Stromal cell of bone marrow (primary cell): ENCODE measurements at regions not wholly inside any gene's neighbourhood (a gene's known extent, or its start where the extent isn't known, plus 50 kb on each side); places are given as distances from the start of the nearest gene placed in this dataset.

Experiments
- DNase-seq: peaks from one replicate; pipeline ENCODE4 v3.0.0-alpha.2; 2012; ENCODE audit warnings: low read depth

DNA sequence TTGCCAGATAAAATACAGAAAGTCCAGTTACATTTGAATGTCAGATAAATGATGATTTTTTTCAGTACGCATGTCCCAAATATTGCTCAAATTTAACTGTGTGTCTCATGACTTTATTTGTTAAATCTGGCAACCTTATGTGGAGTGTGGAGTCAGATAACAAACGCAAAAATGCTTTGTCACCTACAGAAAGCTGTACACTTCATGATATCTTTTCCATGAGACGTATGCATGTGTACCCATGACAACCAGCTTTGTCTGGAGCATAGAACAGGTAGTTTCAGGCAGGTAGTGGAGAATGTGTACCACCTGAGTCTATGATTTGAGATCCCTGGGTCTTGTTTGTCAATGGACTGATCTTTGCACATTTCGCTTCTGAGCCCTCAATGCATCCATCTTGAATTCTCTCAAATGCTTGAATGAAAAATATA is 105.5 kb upstream of the CPEB4 start:
- no peak for DNase-seq

DNA sequence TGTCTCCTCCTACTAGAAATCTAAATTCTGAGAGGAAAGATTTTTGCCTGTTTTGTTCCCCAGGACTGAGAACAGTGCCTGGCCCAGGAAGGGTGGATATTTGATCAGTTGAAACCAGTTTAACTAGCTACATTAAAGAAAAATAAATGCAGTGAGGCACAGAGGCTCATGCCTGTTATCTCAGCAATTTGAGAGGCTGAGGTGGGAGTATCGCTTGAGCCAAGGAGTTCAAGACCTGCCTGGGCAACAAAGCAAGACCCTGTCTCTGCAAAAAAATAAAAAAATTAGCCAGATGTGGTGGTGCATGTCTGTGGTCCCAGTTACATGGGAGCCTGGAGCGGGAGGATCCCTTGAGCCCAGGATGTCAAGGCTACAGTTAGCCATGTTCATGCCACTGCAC is 104.8 kb upstream of the CPEB4 start:
- DNase-seq, result no peak

DNA sequence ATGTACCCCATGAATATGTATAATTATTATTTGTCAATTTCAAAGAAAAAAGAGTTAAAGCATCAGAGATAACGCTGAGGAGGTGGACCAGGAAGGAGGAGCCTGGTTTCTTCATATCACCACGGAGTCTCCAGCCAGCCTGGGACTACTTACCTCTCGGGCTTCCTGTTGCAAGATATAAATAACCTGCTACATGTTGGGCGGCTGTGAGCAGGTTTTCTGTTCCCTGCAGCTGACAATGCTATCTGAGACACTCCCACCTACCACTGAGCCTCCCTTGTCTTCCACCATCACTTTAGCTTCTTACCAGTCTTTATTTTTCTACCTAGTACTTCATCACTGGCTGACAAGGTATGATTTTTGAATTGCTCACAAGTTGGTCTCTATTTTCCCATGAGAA is 102.7 kb upstream of the CPEB4 start:
- DNase-seq, result no peak

DNA sequence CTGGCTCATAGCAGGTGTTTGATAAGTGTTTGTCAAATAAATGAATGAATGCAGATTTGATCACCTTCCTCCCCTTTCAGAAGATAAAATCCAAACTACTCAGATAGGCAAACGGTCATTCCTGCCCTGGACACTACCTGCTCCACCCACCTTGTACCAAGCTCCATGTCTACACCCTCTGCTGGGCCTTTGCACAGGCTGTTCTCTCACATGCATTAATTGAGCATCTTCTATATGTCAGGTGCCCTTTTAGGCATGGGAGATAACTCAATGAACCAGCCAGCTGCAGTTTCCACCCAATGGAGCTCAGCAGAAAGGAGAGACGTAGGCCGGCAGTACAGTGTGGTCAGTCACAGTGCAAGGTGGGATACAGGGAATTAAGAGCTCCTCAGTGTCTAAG is 102.3 kb upstream of the CPEB4 start:
- no peak for DNase-seq

DNA sequence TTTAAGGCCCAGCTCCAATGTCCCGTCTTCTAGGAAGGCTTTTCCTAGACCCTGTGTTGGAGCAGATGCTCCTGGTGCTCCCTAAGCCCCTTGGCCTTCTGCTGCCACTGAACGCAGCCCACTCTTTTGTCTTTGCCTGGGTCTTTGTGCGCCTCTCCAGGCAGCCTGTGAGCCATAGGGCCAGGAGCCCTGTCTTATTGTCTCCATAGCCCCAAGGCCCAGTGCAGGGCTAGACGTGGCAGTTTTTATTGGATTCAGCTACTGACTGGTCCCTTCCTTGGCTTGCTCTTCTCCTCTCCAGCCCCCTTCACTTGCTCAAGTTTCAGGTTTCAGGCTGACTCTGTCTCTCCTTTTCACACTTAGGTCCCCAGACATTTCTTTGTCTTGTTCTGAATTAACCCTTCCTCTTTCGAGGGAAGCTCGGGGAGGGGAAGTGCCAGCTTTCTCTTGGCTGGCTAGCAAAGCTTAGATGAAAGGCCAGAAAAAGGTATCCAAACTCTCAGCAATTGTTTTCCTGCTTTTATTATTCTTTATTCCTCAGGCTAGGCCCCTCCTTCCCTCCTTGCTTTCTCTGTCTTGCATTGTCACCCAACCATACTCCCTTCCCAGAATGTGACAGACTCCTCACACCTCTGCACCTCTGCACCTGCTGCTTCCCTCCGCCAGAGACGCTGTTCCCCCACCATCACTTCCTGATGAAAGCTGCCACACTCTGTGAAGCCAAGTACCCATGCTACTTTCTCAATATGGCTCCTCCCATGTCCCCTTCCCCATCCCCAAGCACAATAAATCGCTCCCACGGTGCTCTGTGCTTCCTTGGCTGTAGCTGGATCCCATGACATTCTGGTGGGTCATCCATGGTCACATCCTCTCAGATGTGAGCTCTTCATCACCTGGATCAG is 101.6 kb upstream of the CPEB4 start:
- DNase-seq, result no peak

DNA sequence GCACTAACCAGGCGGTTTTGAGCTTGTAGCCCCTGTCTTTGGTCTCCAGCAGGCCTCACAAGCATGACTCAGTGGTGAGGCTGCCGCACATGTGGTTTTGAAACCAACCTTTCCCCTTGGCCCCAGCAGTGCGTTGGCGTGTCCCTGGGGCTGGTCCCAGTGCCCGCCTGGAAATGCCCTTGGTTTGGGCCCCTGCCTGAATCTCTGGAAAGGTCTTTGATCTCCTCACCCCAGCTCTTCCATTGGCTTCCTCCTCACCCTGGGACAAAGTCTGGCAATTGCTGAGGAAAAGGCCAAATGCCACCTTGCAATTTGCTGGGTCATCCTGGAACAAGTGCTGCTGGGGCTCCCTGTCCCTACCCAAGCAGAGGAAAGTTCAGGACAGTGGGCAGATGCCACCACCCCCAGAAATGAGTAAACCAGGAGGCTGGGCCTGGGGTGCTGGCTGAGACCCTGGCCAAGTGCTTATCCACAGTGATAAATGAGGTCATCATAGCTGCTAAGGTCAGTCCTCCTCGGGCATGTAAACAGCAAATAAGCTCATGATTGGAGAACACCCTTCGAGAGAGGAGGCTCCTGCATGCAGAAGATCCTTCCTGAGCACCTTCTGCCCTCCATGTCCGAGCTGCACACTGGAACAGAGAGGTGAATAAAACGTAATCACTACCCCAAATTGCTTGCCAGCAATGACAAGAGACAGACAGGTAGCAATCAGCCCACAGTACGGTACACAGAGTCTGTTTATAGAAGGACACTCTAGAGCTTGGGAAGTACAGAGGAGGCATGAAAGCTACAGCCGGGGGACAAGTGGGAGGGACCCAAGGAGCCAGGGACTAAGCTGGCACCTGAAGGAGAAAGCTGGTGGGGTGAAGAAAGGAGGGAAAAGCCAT is 98.9 kb upstream of the CPEB4 start:
- peak; percentile 78 for DNase-seq

DNA sequence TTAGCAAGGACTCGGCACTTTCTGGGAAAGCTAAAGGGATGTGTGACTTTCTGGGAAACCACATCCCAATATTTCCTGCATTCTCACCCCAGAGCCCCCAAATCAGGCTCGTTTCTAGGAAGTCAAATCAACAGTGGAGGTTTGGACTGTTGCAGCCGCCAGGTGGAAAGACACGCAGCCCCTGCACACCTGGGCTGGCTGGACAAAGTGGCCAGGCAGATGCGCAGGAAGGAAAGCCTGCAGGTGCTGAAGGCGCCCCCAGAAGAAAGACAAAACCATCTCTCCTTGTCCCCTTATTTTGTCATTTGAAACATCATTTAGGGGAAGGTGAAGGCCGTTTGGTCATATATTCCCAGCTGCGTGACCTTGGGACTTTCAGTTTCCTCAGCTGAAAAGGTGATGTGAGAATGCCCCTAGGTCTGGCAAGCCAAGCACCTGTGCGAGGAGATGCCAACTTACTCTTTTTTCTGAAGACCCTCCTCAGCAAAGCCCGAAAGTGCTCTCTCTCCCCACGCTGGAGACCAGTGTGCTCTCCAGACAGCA is 97.9 kb upstream of the CPEB4 start:
- no peak for DNase-seq

DNA sequence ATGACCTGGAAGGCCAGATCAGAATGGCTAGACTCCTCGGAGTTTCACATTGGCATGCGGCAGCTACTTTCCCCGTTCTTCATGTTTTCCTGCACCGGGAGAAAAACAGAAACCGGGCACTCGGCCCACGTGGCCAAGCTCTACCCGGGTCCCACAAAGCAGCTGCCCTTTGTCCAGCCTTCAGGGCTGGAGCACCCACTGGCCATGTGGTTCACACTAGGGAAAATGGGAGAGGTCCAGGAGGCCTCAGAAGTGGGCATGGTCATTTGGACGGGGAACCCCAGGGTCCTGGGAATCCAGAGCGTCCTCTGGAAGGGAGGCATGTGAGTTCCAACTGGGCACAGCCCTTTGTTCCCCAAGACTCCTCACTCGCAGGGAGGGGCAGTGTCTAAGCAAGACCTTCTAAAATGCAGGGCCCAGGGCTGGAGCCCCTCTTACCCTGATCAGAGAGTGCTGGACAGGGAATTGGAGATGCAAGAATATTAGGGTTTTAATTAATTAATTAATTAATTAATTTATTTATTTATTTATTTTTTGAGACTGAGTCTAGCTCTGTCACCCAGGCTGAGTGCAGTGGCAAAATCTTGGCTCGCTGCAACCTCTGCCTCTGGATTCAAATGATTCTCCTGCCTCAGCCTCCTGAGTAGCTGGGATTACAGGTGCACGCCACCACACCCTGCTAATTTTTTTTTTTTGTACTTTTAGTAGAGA is 97.2 kb upstream of the CPEB4 start:
- DNase-seq, result no peak

DNA sequence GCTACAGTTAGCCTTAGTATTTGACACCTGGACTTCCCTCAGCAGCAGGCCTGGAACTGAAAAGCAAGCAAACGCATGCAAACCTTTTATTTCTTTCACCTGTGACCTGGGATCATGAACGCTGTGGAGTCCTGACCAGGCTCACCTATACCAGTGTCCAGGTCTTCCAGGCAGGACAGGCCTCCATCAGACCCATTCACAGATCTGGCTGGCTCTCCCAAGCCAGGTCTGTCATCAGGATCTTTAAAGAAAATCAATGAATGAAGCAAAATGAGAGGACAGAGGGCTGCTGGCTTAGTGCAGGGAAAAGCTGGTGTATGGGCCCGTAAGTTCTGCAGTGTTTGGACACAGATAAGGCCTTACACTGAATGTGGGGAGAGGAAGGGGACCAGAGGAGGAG is 96.3 kb upstream of the CPEB4 start:
- no peak for DNase-seq

DNA sequence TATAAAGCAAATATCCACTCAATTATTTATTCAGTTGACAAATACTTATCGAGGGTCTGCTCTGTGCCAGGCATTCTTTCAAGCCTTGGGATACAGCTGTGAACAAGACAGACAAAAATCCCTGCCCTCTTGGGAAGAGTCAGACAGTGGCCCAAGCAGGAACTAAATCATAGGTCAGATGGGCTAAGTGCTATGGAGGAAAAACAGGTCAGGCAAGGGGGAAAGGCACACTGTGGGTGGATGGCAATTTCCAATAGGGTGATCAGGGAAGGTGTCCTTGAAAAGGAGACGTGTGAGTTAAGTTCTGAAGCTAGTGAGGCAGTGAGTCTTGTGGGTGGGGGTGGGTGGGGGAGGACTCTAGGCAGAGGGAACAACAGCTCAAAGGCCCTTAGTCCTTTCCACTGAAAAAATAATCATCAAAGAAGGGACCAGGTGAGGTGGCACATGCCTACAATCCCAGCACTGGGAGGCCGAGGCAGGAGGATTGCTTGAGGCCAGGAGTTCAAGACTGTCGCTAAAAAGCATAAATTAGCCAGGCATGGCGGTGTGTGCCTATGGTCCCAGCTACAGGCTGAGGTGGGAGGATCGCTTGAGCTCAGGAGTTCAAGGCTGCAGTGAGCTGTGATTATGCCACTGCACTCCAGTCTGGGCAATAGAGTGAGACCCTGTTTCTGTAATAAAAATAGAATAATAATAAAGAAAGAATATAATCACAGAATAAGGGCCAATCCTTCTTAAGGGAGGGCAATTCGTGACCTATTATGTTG is 95.2 kb upstream of the CPEB4 start:
- DNase-seq, result no peak

DNA sequence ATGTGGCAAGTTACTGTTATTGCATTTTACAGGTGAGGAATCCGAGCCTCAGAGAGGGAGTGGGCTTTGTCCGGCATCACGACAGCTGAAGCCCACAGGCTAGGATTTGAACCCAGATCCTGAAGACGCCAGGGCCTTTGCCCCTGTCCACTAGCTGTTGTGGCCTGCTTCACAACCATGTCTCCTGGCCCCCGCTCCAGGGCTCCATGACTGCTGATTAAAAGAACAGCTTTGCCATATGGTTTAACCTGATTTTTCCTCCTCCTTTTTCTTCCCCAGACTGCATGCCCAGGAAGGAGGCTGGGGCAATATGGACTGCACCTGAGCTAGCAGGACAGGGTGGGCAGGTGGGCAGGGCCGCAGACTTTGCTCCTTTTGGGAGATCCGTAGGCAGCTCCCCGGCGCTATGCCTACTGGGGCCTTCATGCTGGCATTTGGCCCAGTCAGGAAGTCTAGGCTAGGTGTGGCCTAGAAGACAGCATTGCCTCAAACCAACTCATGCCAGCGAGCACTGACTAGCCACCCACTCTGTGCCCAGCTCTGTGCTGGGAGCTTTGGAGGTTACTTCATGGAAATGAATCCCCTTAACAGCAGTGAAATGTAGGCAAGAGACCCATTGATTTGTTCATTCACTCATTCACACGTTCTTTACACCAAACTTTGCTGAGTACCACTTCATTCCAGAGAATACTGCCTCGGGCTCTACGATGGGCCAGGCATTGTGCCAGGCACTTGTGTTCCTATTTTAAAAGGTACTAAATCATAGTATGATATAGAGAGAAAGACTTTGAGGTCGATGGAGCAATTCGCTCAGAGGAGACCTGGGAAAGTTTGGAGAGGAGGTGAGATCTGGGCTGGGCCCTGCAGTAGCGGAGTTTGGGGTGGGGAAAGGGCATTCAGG is 94.3 kb upstream of the CPEB4 start:
- DNase-seq, result no peak

DNA sequence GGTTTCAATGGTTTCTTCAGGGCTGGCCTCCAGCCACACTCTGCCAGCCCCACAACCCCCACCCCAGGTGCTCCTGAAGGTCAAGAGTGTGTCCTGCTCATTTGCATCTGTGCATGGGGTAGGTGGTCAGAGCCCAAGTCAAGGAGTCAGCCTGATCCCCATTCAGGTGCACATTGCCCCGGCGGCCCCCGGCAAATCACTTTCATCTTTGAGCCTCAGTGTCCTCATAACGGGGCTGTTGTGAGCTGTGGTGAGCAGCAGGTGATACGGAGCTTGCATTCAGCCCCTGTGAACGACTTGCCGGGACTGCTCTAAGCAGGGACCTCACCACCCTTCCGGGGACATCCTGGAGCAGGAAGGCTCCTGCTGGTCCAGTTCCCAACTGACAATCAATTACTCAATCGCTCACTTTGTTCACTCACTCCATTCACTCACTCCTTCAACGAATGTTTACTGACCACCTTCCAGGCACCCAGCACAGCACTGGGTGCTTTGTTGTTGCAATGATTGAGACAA is 93.2 kb upstream of the CPEB4 start:
- no peak for DNase-seq

DNA sequence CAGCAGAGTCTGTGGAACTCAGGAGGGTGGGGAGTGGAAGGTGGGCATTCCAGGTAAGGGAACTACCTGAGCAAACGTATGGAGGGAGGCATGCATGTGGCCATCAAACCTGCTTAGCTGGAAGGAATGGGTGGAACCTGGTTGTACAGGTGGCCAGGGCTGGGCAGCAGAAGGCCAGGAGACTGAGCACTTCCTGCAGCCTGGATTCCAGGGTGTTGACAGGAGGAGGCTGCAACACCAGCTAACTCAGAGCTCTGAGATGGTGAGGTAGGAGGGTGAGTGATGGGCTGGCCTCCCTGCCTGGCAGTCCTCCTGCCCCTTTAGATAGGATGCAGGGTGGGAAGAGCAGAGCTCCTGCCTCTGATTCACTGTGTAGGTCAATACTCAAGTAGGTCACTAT is 92.5 kb upstream of the CPEB4 start:
- DNase-seq, result no peak

DNA sequence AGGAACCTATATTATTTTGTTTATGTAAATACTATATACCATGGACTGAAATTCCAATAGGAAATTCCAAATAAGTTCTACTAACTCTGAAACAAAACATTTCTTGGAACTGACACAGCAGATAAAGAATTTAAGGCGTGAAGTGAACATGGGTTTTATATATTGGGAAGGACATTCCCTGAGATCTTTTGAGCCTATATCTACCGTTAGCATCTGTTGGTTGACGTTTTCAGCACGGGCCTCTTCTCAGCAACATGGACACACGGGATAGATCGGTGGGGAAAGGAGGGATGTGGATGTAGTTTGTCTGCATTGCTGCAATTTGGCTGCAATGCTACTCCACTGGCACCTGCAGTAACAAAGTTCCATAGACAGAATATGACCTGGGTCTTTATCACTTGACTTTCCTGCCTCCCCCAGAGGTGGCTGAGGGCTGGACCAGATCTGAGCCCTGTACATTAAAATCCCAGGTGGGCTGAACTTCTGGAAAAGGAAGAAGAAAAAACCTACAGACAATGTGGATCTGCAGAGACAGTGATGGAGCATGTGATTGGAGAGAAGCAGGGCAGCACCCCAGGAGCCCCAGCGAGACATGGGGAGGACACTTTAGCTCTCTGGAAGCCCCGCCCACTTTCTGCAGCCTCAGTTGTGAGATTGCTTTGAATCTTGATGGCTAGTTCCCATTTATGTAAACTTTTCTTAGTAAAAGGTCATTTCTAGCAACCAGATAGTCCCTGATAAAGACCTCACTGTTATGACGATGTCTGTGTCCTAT is 91.2 kb upstream of the CPEB4 start:
- no peak for DNase-seq

DNA sequence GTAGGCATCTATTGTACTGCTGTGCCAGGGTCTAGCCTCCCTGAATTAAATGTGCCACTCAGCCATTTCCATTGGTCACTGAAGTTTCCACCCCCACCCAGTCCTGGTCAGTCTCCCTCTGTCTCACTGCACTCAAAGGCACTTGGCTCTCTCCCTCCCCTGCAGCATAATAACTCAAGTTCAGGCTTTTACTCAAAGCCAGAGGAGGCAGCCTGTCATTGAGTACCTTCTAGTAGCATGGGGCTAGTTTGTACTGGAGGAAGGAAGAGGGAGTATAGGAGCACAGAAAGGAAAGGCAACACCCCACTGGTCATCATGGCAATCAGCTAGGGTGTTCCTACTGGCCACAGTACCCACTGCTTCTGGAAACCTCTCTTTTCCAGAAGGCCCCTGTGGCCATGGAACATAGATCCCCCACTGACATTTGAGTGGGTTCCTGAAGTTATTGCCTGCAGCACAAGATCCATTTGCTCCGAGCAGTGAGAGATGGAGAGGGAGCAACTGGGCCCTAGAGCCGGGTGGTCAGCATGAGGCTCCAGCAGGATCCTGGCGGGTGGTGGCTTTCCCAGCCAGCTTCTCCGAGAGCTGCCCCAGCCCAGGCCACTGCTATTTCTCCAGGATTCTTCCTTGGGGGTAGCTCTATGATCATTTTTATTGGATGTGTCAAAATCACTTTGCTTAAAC is 89.9 kb upstream of the CPEB4 start:
- DNase-seq, result no peak

DNA sequence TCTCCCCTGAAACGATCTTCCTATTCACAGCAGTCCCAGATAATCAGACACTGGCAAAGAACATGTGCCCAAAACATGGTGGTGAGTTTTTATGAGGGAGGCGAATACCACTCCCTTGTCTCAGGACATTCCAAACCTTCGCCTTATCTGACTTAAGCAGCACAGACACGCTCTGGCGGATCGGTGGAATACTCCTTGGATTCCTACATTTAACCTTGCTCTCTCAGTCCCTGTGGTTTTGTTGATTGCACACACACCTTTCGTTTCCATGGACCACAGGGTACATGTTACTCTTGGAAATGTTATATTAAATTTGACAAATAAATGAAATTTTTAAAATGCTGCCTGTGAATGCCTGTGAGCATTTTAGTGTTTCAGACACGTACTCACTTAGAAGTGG is 87.8 kb upstream of the CPEB4 start:
- no peak for DNase-seq

DNA sequence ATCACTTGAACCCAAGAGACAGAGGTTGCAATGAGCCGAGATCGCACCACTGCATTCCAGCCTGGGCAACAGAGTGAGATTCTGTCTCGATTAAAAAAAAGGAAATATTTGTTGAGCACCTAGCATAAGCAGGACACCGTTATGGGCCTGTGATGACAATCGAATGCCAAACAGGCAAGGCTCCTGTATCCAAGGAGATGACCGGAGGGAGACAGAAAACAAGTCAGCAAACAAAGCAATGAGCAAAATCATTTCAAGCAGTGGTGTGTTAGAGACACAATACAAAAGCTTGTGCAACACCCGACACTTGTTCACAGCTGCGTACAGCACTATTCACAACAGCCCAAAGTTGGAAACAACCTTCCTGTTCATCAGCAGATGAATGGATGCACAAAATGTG is 87.1 kb upstream of the CPEB4 start:
- DNase-seq, result no peak

DNA sequence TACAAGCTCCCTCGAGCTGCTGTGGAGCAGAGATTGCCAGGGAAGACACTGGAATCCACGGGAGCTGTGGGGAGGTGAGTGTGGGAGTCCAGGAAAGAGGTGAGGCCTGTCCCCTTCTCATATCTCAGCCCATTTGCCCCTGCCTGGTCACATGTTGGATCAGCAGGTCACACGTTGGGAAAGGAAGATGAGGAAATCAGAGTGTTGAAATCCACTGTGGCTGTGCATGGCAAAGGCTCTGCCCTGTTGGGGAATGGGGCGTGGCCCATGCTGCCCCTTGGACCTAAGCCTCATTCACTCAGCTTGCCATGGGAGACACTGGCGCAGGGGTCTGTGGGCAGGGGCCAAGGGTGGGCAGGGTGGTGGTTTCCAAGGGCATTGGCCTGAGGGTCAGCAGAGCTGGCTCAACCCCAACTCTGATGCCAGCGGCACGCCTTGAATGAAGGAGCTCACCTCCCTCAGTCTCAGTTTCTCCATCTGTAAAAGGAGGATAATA is 85.4 kb upstream of the CPEB4 start:
- no peak for DNase-seq

DNA sequence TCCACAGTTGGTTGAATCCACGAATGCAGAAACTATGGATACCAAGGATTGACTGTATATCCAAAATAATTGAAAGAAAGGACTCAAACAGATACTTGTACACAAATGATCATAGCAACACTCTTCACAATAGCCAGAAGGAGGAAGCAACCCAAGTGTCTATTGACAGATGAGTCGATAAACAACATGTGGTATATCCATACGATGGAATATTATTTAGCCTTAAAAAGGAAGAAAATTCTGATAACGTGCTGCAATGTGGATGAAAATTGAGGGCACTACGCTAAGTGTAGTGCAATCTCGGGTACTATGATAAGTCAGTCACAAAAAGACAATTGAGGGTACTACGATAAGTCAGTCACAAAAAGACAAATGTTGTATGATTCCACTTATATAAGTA is 83.6 kb upstream of the CPEB4 start:
- DNase-seq, result no peak
